ENCODE measurements at regions not wholly inside any gene's neighbourhood (a gene's known extent, or its start where the extent isn't known, plus 50 kb on each side); places are given as distances from the start of the nearest gene placed in this dataset.
"Not testable (repeated sequence)": the region's sequence is repeated elsewhere in the genome, so short reads cannot be mapped to it uniquely, and the experiment has no call there.

DNA sequence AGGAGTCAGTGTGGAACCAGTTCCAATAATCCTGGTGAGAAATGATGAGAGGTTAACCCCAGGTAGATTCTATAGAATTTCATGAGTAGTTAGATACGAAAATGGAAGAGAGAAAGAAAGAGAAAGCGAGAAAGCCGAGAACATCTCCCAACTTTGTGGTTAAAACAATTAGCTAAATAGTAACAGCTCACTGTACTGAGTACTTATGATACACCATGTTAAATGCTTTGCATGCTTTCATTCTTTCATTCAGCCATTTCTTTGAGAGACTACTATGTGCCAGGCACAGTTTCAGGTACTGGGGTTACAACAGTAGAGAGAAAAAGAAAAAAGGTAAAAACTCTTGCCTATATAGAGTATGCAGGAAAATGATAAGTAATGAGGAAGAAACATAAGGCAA, 109.7 kb upstream of the SYT6 start:
- no peak for DNase-seq (ENCODE audit: low spot score)

DNA sequence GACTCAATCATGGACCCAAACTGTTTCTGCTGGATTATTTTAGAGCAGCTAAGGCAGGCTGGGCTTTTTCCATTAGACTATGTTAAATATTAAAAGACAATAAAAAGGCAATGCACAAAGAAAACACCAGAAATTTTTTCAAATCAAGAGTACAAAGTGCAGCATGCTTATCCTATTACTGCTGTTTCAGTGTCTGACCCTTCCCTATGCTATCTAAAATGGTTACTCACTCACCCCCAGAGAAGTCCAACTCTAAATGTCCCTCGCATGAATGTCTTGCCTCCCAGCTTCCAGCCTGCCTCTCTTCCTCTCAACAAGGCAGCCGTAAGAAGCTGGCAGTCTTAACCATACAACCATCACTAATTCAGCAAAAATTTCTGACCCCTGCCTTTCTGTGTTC, 108.7 kb upstream of the SYT6 start:
- DNase-seq (ENCODE audit: low spot score), result no peak

DNA sequence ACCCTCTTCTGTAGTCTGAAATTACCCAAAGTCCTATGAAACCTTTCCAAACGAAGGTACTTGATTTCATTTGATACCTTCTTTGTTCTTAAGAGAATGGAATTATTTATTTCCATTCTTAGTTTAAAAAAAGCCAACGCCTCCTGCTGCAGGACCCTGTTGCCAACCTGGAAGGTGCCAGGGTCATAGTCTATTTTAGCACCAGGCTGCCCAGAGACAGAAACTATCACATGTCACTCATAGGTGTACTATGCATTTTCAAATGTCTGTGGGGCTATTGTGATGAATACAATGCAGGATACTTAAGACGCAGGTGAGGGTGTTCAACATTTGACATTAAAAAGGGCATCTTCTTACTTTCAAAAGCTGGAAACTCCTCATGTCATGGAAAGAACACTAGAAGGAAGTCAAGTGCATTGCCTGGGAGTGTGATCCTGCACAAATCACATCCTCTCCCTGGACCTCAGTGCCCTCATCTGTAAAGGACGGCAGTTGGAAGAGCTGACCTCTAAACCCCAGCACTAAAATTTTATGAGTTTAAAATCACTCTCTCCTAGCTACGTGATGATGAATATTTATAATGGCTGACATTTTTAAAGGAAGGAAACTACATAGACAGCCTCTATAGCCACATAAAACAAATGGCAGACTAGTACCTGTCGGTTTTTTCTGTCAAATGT, 107.3 kb upstream of the SYT6 start:
- no peak for DNase-seq (ENCODE audit: low spot score)

DNA sequence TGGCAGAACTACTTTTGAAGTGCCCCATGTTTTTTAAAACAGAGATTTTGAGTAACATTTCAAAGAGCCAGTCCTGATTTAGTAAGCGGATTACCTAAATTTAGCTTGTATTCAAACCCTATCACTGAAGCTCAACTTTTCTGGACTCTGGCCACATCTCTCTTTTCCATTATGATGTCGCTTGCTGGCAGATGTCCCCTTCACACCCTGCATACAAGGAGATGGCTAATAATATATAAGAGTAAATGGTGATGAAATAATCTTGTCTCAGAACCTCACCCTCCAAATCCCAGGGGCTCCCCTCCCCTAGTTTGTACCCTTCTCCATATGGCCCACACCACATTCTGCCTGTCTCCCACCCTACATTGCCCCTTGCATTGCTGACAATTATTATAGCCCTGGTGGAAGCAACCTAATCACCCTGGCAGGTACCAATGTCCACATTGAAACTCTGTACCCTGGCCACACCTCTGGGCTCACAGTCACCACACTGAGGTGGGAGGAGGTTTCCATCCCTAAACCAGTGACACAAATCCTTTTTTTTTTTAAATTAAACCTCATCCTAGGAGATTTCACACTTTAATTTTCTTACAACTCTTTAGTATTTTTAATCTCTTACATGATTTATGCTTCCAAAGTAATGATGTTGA, 106.0 kb upstream of the SYT6 start:
- no peak for DNase-seq (ENCODE audit: low spot score)

DNA sequence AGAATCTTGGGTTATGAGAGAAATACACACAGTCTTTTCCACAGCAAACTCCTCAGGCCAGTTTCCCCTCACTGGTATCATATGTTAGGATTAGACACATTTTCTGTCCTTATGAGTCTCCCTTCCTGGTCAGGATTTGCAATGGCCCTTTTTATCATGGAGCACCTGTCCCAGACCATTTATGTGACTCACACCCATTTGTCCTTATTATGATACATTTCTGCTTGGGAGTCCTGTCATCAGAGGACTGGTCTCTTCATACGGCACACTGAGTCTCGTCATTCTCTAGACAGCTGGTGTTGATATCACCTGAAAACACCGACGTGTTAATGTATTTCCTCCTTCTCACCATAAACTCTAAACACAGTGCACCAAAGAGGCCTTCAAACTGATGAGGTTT, 105.0 kb upstream of the SYT6 start:
- no peak for DNase-seq (ENCODE audit: low spot score)

DNA sequence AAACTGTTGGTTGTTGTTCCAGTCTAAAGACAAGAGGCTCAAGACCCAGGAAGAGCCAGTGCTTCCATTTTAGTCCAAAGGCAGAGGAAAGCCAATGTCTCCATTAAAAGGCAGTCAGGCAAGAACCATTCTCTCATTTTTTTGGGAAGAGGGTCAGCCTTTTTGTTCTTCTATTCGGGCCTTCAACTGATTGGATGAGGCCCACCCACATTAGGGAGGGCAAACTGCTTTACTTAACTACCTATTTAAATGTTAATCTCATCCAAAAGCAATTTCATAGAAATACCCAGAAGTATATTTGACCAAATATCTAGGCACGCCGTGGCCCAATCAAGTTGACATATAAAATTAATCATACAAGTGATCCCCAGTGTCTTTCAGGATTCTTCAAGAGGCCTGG, 104.4 kb upstream of the SYT6 start:
- no peak for DNase-seq (ENCODE audit: low spot score)

DNA sequence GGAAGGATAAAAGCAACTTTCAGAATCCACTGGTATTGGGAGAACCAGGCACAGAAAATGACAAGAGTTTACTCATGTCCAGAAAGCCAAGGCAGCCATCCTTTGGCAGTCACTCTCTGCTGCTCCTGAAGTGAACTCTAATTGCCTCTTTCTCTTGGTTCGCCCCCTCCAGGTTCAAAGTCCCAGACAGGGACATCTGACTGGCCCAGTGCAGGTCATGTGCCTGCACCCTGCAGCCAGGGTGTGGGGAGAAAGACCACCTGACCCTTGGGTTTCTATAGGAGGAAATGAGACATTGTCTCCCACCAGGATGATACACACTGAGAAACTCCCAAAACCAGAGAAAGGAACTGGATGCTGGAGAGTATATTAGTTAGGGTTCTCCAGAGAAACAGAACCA, 103.9 kb upstream of the SYT6 start:
- DNase-seq (ENCODE audit: low spot score), result no peak

DNA sequence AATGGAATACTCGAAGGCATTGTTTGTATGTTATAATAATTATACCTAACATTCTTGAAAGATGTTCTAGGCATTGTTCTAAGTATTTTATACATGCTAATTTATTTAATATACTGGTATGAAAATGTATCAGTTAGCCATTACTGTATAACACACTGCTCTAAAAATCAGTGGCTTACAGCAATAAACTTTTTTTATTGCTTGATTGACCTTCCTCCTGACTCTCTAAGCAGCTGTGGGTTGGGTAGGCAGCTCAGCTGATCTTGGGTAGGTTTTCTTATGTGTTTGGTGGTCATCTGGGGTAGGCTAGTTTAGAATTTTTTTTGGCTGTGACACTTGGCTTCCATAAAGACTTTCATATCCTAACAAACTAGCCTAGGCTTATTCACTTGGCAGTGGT, 100.2 kb upstream of the SYT6 start:
- no peak for DNase-seq (ENCODE audit: low spot score)

DNA sequence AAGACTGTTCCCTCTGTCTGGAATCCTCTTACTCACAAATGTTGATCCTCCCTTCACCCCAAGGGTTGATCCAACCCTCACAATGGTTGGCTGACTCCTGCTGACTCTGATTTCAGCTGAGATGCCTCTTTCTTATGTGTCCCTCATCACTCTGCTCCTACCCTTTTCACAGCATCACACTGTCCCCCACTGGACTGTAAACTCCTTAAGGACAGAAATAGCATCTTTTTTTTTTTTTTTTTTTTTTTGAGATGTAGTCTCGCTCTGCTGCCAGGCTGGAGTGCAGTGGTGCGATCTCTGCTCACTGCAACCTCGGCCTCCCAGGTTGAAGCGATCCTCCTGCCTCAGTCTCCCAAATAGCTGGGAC, 97.9 kb upstream of the SYT6 start:
- no peak for DNase-seq (ENCODE audit: low spot score)

DNA sequence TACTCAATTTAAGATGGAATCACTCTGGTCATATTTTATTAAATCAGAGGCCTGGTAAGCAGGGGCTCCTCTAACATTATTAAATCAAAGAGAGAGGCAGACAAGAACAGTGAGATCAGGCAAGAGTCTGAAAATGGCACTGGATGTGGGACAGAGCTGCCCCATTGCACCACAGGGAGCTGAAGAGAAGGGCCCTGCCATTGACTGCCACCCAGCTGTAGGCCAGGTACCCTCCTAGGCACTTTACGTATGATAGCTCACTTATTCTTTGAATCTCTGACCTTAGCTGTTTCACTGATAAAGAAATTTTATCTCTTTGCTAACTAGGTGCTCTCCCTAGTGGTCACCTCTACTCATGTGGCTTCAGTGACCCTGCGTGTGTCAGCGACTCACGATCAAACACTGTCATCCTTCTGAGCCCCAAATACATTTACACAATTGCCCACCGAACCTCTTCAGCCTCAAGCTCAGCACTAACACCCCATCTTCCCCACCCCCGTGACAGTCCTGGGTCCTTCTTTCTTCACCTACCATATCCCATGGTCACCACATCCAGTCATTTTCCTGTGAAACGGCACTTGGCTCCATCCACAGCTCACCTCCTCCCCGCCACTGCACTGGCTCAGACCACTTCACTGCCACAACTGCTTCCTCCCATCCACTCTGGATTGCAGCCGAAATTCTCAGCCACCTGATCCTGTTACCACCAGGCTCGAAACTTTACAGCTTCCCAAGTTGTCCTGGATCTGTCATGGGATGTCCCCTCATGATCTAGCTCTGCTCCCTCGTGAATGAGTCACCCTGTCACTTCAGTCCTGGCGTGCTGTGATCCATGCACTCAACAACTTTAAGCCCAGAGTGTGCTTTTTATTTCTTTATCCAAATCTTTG, 97.3 kb upstream of the SYT6 start:
- no peak for DNase-seq (ENCODE audit: low spot score)

DNA sequence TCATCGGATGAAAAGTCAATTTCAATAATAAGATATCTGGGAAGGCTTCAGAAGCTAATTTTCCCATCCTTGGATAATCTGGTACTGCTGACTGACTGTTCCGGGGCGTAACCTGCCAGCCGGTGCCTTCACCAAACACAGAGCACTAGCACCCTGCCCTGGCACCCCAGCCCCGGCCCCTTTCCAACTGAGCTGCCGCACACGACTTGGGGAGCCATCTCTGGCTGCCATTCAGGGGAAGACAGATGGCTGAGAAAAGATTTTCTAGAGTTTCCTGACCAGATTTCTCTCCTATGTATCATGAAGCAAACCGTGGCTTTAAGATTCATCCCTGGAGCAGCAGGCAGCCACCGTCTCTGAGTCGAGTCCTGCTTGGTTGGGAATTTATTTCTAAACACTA, 96.0 kb upstream of the SYT6 start:
- no peak for DNase-seq (ENCODE audit: low spot score)

DNA sequence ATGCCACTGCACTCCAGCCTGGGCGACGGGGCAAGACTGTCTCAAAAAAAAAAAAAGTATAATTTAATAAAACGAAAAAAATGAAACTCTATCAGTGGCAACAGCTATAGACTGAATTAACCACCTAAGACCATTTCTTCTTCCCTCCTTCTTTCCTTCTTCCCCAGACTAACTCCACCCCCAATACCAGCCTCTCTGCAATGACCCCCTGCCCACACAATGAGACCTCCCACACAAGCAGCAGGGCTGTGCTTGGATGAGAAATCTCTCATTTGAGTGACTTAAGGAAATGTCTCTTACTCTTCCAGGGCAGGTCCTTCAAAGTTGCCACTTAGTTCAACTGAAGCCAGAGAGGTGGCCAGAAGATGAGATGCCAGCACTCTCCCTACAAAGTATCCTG, 94.5 kb upstream of the SYT6 start:
- DNase-seq (ENCODE audit: low spot score), result no peak

DNA sequence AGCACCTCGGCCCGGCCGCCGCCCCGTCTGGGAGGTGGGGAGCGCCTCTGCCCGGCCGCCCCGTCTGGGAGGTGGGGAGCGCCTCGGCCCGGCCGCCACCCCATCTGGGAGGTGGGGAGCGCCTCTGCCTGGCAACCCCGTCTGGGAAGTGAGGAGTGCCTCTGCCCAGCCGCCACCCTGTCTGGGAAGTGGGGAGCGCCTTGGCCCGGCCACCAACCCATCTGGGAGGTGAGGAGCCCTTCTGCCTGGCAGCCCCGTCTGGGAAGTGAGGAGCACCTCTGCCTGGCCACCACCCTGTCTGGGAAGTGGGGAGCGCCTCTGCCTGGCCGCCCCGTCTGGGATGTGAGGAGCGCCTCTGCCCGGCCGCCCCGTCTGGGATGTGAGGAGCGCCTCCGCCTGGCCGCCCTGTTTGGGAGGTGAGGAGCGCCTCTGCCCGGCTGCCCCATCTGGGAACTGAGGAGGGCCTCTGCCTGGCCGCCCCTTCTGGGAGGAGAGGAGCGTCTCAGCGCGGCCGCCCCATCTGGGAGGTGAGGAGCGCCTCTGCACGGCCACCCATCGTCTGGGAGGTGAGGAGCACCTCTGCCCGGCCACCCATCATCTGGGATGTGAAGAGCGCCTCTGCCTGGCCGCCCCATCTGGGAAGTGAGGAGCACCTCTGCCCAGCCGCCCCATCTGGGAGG, 89.0 kb upstream of the SYT6 start:
- DNase-seq (ENCODE audit: low spot score), result not testable (repeated sequence)

DNA sequence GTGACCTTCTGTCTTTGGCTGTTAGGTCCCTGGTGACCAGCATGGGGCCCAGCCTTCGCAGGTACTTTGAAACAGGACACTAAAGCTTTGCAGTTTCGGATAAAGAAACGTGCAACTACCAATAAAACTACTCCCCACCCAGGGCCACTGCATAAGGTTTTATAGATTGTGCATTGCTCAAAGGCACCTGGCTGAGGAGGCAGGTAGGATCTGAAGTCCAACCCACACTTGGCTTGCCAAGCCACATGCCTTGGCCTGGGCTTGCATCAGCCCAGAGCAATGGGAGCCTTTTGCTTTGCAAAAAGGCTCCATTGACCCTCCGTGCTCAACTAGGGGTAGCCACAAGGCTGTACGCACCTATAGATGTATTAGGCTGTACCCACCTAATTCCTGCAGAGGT, 84.4 kb upstream of the SYT6 start:
- DNase-seq (ENCODE audit: low spot score), result no peak

DNA sequence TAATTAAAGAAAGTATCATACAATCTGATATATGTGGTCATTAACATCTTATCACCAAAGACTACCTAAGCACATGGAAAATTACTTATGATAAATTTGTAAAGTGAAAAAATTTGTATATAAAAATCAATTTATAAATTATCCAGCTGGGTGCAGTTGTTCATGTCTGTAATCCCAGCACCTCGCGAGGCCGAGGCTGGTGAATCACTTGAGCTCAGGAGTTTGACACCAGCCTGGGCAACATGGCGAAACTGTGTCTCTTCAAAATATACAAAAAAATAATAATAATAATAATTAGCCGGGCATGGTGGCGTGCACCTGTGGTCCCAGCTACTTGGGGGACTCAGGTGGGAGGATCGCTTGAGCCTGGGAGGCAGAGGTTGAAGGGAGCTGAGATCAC, 82.8 kb upstream of the SYT6 start:
- no peak for DNase-seq (ENCODE audit: low spot score)

DNA sequence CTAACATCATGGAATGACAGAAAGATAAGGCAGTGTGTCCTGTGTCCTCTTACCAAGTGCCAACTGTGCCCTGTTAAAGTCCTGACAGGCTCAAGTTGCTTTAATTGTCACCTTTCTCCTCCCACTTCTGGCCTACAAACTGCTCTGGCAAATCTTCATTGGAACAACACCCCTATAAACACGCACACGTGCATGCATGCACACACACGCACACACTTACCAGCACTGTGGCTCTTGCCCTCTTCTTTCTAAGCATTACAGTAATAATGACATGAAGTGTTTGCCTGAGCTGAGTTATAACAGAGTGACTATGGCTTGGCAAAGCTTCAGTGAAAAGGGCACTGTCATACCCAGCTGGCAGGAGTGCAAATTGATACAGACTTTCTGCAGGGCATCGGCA, 82.3 kb upstream of the SYT6 start:
- no peak for DNase-seq (ENCODE audit: low spot score)

DNA sequence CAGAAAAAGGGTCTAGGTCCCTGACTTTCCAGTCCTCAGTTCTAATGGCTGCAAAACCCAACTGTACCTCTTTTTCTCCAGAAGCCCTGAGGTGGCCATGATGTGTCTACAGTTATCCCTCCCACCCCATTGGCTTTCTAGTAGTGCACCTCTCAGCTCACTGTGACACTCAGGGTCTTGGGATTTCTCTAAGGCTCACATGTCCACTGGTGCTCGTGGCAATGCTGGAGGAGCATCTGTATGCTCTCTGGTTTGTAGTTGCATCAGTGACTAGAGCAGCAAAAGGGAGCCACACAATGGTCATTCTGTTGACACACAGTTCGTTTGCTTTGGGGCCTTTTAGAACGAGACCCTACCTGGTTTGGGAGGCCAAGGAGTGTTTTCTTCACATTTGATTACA, 81.6 kb upstream of the SYT6 start:
- DNase-seq (ENCODE audit: low spot score), result no peak

DNA sequence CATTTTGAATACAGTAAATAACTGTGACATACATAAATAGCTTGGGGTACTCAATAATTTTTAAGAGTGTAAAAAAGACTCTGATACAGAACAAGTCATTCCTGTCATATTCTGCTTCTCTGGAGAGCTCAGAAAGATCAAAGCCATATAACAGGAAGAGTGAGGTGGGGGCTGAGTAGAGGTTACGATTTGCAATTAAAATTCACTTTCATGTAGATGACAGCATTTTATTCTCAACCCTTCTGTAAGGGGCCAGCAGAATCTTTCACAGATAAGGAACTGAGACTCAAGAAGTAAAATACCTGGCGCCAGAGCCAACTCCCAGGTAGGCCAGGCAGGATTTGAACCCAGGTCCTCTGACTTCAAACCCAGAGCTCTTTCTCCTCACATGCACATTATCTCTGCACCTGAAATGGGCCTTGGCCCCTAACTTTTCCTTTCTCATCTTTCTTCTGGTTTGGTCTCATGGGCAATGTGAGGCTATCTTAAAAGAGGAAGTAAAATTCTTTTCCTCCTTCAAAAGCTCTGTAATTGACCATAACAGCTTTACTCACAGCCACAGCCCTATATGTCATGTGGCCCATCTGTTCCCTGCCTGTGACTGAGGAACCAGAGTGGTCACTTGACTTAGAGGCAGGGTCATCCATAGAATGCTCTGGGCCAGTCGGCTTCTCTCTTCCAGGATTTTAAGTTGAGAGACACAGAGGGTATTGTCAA, 80.9 kb upstream of the SYT6 start:
- DNase-seq (ENCODE audit: low spot score), result no peak

DNA sequence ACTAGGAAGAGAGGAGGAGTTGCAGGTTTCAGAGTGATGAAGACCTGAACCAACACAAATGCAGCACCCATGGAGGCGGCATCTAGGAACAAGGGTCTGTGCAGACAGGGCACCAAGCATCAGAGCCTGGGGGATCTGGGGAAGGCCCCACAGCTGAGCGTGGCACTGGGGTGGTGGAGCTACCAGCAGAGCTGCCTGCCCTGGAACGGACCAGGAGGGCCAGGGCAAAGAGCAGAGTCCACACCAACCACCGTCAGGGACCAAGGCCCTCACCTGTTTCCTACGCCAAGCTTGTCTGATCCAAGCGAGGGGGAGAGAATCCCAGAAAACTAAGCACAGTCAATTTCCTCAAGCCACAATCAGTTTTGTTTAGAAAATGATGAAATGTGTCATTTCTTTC, 79.0 kb upstream of the SYT6 start:
- DNase-seq (ENCODE audit: low spot score), result no peak

DNA sequence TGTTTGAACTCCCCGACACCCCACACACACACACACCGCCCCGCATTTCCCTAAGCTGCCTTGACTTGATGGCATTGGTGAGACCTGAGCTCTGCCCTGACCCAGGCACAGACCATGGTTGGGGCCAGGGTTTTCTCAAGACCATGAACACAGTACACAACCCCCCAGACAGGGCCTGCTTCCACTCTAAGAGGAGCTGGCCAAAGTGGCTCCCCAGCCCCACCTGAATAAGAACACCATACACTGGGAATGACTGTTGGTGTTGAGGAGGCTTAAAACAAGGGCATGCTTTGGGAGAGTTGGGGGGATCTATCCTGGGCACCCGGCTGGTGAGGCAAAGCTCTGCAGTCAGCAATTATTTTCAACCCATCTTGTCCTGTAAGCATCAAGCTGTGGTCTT, 77.6 kb upstream of the SYT6 start:
- no peak for DNase-seq (ENCODE audit: low spot score)

DNA sequence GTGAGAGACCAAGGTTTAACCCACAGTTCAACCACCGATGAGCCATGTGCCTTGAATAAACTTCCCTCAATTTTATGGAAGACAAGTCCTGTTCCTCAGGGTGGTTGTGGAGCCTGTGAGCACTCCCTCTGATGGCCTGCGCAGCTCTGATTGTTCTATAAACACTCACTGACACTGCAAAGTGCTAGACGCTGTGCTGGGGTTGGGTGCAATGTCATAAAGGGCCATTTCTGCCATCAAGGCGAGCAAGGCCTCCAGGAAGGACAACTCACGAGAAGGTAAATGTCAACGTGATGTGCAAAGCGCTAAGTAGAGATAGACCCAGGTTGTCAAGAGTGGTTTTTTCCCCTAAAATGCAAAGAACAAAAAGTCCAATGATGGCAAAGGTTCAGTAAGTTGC, 75.7 kb upstream of the SYT6 start:
- DNase-seq (ENCODE audit: low spot score), result no peak

DNA sequence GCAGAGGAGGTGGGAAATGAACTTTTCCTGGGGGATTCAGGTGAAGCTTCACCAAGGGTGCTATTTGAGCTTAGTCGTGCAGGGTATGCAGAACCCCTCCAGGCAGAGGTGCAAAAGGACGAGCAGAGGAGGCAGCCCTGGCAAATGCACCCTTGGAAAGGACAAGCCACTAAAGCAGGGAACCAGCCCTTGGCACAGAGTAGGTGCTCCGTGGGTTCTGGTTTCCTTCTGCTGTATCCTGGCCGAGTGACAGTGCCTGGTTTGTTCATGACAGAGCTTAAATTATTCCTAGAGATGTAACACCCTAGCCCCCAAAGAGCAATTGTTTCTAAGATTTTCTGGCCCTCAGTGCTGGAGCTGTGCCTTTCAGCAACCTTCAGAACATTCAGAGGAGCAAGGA, 73.4 kb upstream of the SYT6 start:
- DNase-seq (ENCODE audit: low spot score), result no peak

All from CD4-positive, alpha-beta T cell treated with Interleukin-2 at 100 ng/mL for 4 hours (primary cell).